Astrocyte (in vitro differentiated cells and primary cell): ENCODE measurements at regions not wholly inside any gene's neighbourhood (a gene's known extent, or its start where the extent isn't known, plus 50 kb on each side); places are given as distances from the start of the nearest gene placed in this dataset.

Experiments used
- CTCF ChIP-seq: IDR thresholded peaks from 2 replicates; pipeline ENCODE4 v1.5.1; 2011; ENCODE audit warnings: low read depth, mild to moderate bottlenecking, inconsistent platforms, low read length, moderate library complexity; ENCODE audit not compliant: insufficient read depth
- EZH2 ChIP-seq: IDR thresholded peaks from 2 replicates; pipeline ENCODE4 v1.6.1; 2012; ENCODE audit warnings: mild to moderate bottlenecking, low read length, inconsistent platforms; ENCODE audit not compliant: insufficient read depth

DNA sequence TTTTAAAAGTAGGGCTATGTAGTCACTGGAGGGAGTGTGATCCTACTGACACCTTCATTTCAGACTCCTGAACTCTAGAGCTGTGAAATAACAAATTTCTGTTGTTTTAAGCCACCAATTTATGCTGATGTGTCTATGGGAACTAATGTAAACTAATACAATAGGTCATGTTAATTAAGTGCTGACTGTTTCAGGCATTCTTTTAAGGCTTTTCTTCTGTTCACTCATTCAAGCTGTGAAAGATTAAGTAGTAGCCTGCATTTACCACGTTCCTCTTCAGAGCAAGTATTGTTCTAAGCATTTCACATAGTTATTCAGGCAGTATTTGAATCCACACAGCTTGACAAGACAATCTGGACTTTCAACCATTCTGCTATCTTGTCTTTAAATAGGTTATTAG, 1135.0 kb downstream of the SLITRK1 start:
- TF ChIP-seq CTCF, result no peak
- no peak for TF ChIP-seq EZH2
